GM19043 (cell line): ENCODE measurements at regions not wholly inside any gene's neighbourhood (a gene's known extent, or its start where the extent isn't known, plus 50 kb on each side); places are given as distances from the start of the nearest gene placed in this dataset.

Experiments
- ATAC-seq: cut with Tn5 transposase; IDR thresholded peaks from one replicate; pipeline ENCODE4 v1.9.1; 2021; ENCODE audit warnings: low read depth; ENCODE audit not compliant: unreplicated experiment

GRCh38 chr1:88016947-88017346 is 667.1 kb upstream of the PKN2 start:
- no peak for ATAC-seq

- ATAC-seq = no peak
Observed at GRCh38 chr1:88021529-88021928, 662.5 kb upstream of the PKN2 start.

- ATAC-seq = no peak
Observed at GRCh38 chr1:88022516-88022915, 661.6 kb upstream of the PKN2 start.

- no peak for ATAC-seq
Observed at GRCh38 chr1:88029142-88029541, 654.9 kb upstream of the PKN2 start.

GRCh38 chr1:88029899-88030298 is 654.2 kb upstream of the PKN2 start:
- no peak for ATAC-seq

GRCh38 chr1:88035578-88035977 is 648.5 kb upstream of the PKN2 start:
- ATAC-seq = no peak

GRCh38 chr1:88036345-88037014 is 647.6 kb upstream of the PKN2 start:
- no peak for ATAC-seq

GRCh38 chr1:88039240-88039639 is 644.8 kb upstream of the PKN2 start:
- no peak for ATAC-seq

GRCh38 chr1:88043834-88044233 is 640.2 kb upstream of the PKN2 start:
- no peak for ATAC-seq

GRCh38 chr1:88052167-88052566 is 631.9 kb upstream of the PKN2 start:
- no peak for ATAC-seq

- ATAC-seq = no peak
Observed at GRCh38 chr1:88053065-88053464, 631.0 kb upstream of the PKN2 start.

GRCh38 chr1:88056881-88057280 is 627.2 kb upstream of the PKN2 start:
- no peak for ATAC-seq

- no peak for ATAC-seq
Observed at GRCh38 chr1:88058205-88058604, 625.9 kb upstream of the PKN2 start.

GRCh38 chr1:88060112-88060673 is 623.9 kb upstream of the PKN2 start:
- ATAC-seq = no peak

- no peak for ATAC-seq
Observed at GRCh38 chr1:88060750-88061491, 623.2 kb upstream of the PKN2 start.

- peak; percentile 79 for ATAC-seq
Observed at GRCh38 chr1:88061492-88062177, 622.4 kb upstream of the PKN2 start.

- ATAC-seq = no peak
Observed at GRCh38 chr1:88062650-88063153, 621.4 kb upstream of the PKN2 start.

- no peak for ATAC-seq
Observed at GRCh38 chr1:88063605-88064004, 620.5 kb upstream of the PKN2 start.

- ATAC-seq = no peak
Observed at GRCh38 chr1:88068407-88068960, 615.6 kb upstream of the PKN2 start.

GRCh38 chr1:88070956-88071355 is 613.1 kb upstream of the PKN2 start:
- ATAC-seq = no peak

GRCh38 chr1:88074661-88075060 is 609.4 kb upstream of the PKN2 start:
- ATAC-seq = no peak
